Adrenal gland (tissue), 5 donors: ENCODE measurements at regions not wholly inside any gene's neighbourhood (a gene's known extent, or its start where the extent isn't known, plus 50 kb on each side); places are given as distances from the start of the nearest gene placed in this dataset.

Experiments used
- POLR2A ChIP-seq, 2 donors: fragments of 450-650 bp; IDR thresholded peaks; one replicate each; pipeline ENCODE4 v1.6.1; 2017; ENCODE audit warnings: antibody characterized with exemption in 2 of 2, mild to moderate bottlenecking in 2 of 2, moderate library complexity in 1 of 2
- TF ChIP-seq, protein P1 (sequence below), 6 experiments: fragments of 450-650 bp in 4 of 6; fragments of 200-600 bp in 2 of 6; sonication (generic) in 1 of 6; IDR thresholded peaks; 1 replicate in 5 of 6; 2 replicates in 1 of 6; pipeline versions ENCODE4 v1.5.1 to v1.8.0; 2016 to 2021; ENCODE audit warnings: antibody characterized with exemption in 6 of 6, mild to moderate bottlenecking in 2 of 6, moderate library complexity in 1 of 6
- donor health status: DM: no; HTN: no; CAD: no.

- TF ChIP-seq, protein P1, sequence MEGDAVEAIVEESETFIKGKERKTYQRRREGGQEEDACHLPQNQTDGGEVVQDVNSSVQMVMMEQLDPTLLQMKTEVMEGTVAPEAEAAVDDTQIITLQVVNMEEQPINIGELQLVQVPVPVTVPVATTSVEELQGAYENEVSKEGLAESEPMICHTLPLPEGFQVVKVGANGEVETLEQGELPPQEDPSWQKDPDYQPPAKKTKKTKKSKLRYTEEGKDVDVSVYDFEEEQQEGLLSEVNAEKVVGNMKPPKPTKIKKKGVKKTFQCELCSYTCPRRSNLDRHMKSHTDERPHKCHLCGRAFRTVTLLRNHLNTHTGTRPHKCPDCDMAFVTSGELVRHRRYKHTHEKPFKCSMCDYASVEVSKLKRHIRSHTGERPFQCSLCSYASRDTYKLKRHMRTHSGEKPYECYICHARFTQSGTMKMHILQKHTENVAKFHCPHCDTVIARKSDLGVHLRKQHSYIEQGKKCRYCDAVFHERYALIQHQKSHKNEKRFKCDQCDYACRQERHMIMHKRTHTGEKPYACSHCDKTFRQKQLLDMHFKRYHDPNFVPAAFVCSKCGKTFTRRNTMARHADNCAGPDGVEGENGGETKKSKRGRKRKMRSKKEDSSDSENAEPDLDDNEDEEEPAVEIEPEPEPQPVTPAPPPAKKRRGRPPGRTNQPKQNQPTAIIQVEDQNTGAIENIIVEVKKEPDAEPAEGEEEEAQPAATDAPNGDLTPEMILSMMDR (IDR thresholded peaks at IDR 0.05) = no peak
- no peak for TF ChIP-seq POLR2A (IDR thresholded peaks at IDR 0.05)
Measured at GRCh38 chr19:31535691-31536460, 186.6 kb upstream of the TSHZ3 start.
